GF-D8 (cell line): ENCODE measurements at regions not wholly inside any gene's neighbourhood (a gene's known extent, or its start where the extent isn't known, plus 50 kb on each side); places are given as distances from the start of the nearest gene placed in this dataset.

Experiments used
- DNase-seq: peaks from one replicate; lab custom pipeline; 2025; lab: John Stamatoyannopoulos, UW

GRCh38 chr7:45455662-45456061, 118.5 kb upstream of the ADCY1 start:
- no peak for DNase-seq

- DNase-seq: no peak
Observed at GRCh38 chr7:45456105-45456504, 118.1 kb upstream of the ADCY1 start.

GRCh38 chr7:45456747-45457524, 117.2 kb upstream of the ADCY1 start:
- DNase-seq: no peak

GRCh38 chr7:45457591-45457990, 116.6 kb upstream of the ADCY1 start:
- no peak for DNase-seq

GRCh38 chr7:45459476-45459875, 114.7 kb upstream of the ADCY1 start:
- DNase-seq: no peak

GRCh38 chr7:45460379-45460778, 113.8 kb upstream of the ADCY1 start:
- DNase-seq: no peak

GRCh38 chr7:45461026-45461425, 113.1 kb upstream of the ADCY1 start:
- no peak for DNase-seq

- DNase-seq: no peak
Observed at GRCh38 chr7:45469103-45469502, 105.1 kb upstream of the ADCY1 start.

- DNase-seq: no peak
Observed at GRCh38 chr7:45470031-45470430, 104.1 kb upstream of the ADCY1 start.

- no peak for DNase-seq
Observed at GRCh38 chr7:45479781-45480180, 94.4 kb upstream of the ADCY1 start.

GRCh38 chr7:45482451-45482850, 91.7 kb upstream of the ADCY1 start:
- DNase-seq: no peak

- DNase-seq: no peak
Observed at GRCh38 chr7:45484094-45484493, 90.1 kb upstream of the ADCY1 start.

GRCh38 chr7:45486575-45486974, 87.6 kb upstream of the ADCY1 start:
- DNase-seq: no peak

- DNase-seq: no peak
Observed at GRCh38 chr7:45494885-45495284, 79.3 kb upstream of the ADCY1 start.

- no peak for DNase-seq
Observed at GRCh38 chr7:45495618-45496017, 78.5 kb upstream of the ADCY1 start.

GRCh38 chr7:45500257-45500656, 73.9 kb upstream of the ADCY1 start:
- no peak for DNase-seq

GRCh38 chr7:45501791-45502190, 72.4 kb upstream of the ADCY1 start:
- DNase-seq: no peak

- DNase-seq: no peak
Observed at GRCh38 chr7:45506059-45506458, 68.1 kb upstream of the ADCY1 start.

GRCh38 chr7:45509222-45509621, 64.9 kb upstream of the ADCY1 start:
- no peak for DNase-seq

GRCh38 chr7:45511721-45512597, 62.2 kb upstream of the ADCY1 start:
- no peak for DNase-seq

- no peak for DNase-seq
Observed at GRCh38 chr7:45514944-45515343, 59.2 kb upstream of the ADCY1 start.

- DNase-seq: no peak
Observed at GRCh38 chr7:45515346-45515745, 58.8 kb upstream of the ADCY1 start.
